ENCODE measurements at regions not wholly inside any gene's neighbourhood (a gene's known extent, or its start where the extent isn't known, plus 50 kb on each side); places are given as distances from the start of the nearest gene placed in this dataset.

GRCh38 chr5:17069995-17070511 lies 134.0 kb upstream of the MYO10 start:
- no peak for TF ChIP-seq EZH2 (IDR thresholded peaks at IDR 0.05; ENCODE audit: insufficient read depth, poor library complexity, severe bottlenecking)
- no peak for TF ChIP-seq EZH2phosphoT487 (IDR thresholded peaks at IDR 0.05; ENCODE audit: insufficient read depth, low read depth)

Data from GM23248 (cell line).